ENCODE measurements at regions not wholly inside any gene's neighbourhood (a gene's known extent, or its start where the extent isn't known, plus 50 kb on each side); places are given as distances from the start of the nearest gene placed in this dataset.

DNA sequence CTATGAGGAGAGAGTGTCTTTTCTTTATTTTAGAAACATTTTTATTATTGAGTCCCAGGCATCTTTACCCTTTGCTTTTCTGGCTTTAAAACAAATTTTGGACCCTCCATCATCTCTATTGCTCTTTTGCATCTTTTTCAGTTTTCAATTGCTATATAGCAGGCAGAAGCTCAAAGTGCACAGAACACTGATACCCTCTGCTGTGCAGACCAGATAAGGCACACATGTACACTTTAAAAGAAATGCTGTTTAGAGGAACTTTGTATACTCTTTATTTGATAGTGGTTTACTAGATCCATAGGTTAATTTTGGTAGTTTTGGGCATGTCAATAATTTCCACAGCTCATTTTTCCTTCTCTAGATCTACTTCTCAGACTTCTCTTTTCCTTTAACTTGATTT is 324.2 kb downstream of the SH2D4B start:
- DNase-seq, result no peak

DNA sequence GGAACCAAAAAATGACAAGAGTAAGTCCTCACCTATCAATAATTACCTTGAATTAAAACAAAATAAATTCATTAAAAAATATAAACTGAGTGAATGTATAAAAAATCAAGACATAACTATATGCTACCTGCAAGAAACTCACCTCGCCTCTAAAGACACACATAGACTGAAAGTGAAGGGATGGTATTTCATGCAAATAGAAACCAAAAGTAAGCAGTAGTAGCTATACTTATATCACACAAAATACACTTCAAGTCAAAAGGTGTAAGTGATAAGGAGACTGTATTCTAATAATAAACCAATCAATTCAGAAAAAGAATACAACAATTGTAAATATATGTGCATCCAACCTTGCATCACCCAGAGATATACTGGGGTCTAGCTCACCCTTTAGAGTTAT is 332.6 kb downstream of the SH2D4B start:
- DNase-seq, result no peak

DNA sequence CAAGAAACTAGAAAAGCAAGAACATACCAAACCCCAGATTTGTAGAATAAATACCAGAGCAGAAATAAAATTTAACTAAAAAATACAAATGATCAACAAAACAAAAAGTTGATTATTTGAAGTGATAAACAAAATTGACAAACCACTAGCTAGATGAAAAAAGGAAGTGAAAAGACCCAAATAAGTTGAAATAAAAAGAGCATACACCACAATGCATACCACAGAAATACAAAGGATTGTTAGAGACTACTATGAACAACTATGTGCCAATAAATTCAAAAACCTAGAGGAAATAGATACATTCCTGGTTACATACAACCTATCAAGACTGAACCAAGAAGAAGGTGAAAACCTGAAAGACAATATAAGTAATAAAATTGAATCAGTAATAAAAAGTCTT is 333.4 kb downstream of the SH2D4B start:
- no peak for DNase-seq

DNA sequence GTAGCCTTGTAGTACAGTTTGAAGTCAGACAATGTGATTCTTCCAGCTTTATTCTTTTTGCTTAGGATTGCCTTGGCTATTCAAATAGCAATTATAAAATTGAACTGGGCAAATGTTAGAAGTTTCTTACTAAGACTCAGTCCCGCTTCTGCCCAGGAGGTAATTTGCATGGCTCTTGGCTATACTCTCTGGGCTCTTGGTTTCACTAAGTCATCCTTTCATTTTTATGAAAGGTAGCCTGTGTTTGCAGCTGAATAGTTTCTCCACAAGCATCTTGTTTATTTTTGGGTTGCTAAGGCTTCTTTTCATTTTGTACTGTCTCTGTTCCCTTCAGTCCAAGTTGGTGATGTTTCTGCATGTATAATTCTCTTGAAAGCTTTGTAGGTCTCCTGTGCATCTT is 340.6 kb downstream of the SH2D4B start:
- DNase-seq, result no peak

DNA sequence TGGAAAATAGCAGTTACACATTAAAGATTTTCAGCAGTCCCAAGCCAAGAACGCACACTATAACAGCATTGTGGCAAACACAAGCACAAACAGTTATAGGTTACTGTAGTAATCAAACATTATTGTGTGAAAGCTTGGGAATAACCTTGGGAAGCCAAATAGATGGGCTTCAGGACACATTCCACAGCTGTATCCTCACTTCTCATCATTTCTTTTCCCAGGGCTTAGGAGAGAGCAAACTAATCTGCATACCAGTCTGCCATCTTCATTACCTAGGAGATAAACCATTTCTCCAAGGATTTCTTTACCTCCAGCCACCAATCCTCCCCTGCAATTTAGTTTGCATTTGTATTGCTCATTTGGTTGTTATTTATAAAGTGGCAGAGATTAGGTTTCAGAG is 352.4 kb downstream of the SH2D4B start:
- DNase-seq, result no peak

DNA sequence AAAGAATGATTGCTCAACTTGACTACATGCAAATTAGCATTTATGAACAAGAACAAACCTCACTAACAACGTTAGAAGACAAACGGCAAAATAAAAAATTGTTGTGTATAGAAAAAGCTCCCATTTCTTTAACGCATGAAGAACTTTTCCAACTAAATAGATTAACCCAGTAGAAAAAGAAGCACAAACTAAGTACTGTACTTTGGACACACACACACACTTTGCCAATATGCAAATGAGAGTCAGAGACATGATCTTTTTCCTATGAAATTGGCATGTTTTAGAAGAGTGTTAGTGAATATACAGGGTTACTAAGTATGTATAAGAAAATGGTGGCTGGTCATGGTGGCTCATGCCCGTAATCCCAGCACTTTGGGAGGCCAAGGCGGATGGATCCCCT is 355.6 kb downstream of the SH2D4B start:
- no peak for DNase-seq

DNA sequence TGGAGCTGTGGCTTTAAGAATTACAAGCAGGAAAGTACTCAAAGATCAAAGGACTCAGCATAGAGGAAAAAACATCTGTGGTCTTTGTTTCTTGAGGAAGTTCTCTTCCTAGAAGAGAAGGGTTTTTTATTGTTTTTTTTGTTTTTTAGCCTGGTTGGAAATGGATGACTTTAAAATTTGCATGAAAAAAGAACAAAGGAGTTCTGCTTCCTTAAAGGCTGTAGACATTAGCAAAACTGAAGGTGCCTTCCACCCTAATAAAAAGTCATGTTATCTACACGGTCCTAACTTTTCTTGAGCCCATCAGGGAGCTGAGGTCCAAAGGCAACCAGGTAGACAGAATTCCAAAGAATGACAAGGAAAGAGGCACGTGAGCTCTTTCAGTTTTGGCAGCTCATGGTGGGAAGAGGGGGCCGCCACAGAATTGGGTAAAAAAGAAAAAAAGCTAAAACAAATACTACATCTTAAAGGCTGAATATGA is 356.6 kb downstream of the SH2D4B start:
- no peak for DNase-seq

DNA sequence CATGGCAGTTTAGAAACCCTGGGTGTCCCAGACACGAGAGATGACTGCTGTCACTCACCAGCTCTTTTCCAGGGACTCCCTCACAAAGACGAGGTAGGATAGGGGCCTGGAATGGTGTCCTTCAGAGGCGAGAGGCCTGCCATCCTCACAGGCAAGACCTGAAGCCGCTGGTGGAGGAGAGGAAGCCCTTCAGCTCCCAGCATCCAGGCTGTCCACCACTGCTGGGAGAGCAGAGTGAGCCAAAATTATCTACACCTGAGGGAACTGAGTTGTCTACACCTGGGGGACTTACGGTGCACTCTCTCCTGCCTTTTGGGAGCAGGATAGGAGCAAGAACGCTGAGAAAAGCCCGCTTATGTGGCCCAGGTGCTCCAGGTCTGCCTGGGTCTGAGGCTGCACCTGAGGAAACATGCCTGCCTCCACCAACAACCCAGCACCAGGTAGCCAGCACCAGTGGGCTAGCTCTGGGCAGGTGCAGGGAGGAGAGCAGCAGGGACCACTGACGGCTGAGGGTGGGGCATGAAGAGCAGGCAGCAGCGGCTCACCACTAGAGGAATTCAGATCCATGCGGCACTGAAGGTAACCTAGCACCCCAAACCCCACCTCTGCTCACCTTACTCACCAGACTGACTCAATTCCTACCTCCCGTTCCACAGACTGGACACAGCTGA is 357.2 kb downstream of the SH2D4B start:
- no peak for DNase-seq

DNA sequence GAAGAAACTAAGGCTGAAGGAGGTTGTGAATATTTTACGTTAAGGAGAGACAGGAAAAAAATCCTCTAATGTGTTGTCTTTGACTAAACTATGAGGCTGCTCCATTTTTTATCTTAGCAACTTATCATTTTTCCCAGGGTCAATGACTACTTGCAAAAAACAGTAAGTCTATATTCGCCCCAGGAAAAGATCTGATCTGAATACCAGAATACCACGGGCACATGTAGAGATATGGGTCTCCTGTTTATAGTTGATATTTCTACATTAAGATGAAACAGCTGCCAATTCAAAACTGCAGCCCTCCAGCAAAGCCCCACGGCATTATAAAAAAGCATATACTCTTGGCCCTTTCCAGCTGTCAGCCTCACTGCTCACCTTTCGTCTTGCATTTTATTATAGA is 358.4 kb downstream of the SH2D4B start:
- DNase-seq, result no peak

DNA sequence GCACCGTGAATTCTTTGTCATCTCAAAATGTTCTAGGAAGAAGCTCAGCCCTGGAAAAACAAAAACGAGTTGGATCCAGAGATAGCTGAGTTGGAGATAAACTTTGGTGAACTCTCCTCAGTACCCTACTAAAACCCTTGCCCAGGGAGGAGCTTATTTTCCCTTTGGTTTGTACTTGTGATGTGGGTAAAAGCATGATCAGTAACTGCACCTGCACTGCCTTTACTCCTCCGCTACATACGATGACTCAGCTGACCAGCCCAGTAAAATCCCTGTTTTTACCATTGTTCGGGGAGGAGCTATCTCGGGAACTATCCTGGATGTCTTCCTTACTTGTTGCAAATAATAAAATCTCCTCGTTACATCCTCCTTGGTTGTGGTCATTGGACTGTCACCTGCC is 359.3 kb downstream of the SH2D4B start:
- DNase-seq, result no peak

DNA sequence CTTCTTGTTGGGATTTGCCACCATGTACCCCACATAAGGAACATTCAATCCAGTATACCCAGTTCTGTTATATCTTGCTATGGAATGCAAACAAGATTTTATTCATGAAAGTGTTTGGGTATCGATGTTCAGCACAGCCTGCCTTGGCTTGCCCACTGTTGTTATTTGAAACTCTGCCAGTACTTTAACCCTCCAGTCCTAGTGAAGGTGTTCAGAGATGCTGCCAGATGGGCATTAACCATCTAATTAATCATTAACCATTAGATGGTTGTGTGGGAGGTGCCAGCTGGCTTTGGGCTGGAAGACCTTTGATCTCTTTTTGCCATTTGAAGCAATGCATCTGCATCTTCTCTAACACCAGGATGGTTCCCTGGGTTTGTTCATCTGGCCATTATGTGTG is 363.0 kb downstream of the SH2D4B start:
- no peak for DNase-seq

DNA sequence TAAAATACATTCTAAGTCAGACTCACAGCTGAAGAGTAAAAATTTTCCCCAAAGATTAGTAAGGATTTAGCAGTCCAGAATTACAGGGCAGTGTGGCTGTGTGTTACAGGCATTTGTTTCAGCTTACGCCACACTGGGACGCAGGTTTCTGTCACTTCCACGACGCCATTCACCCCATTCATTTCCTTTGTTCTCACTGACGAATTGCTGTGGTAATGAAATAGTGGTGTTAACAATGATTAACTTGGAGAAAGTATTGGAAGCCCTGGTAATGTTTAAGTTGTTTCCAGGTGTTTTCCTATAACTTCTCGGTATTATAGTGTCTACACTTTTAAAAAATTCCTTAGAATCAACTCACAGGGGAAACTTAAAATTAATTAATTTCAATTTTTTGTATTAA is 370.9 kb downstream of the SH2D4B start:
- DNase-seq, result no peak

DNA sequence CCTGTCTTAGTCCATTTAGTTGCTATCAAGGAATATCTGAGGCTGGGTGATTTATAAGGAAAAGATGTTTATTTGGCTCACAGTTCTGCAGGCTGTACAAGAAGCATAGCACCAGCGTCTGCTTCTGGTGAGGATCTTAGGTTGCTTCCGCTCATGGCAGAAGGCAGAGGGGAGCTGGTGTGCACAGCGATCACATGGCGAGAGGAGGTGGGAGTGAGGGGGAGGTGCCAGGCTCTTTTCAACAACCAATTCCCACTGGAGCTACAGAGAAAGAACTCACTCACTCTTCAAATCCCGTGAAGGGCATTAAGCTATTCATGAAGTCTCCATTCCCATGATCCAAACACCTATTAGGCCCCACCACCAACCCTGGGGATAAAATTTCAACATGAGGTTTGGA is 371.6 kb downstream of the SH2D4B start:
- DNase-seq, result no peak

DNA sequence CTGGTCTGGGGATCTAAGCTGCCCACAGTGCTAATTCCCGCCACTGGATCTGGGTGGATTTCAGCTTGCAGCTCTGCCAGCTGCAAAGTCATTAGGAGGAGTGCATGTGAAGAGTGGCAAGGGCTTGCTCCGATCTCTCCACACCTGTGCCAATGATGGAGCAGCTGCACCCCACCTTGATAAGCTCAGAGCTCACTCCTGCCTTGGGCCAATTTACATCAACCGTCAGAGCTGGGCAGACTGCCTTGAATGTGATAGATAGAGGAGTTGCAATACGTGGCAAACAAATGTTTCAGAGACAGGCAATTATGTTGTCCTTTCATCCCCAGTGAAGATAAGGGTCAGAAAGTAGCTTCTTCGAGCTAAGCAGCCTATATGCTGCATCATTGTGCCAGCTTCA is 379.9 kb downstream of the SH2D4B start:
- DNase-seq, result no peak

DNA sequence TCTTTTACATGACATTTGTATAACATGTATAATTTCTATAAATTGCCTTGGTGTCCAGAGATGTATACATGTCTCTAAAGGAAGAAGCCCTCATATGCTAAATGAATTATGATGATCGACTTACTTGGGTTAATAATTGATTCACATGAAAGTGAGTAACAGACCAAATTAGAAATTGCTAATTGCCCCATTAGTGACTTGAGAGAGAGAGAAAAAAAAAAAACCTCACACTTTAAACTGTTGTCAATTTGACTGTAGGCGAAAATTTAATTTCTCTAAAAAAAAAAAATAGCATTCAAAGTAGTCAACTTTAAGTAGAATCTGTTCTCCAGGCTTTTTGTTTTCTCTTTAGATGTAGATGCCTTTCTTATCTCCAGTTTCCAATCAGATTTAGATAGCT is 383.3 kb downstream of the SH2D4B start:
- no peak for DNase-seq

DNA sequence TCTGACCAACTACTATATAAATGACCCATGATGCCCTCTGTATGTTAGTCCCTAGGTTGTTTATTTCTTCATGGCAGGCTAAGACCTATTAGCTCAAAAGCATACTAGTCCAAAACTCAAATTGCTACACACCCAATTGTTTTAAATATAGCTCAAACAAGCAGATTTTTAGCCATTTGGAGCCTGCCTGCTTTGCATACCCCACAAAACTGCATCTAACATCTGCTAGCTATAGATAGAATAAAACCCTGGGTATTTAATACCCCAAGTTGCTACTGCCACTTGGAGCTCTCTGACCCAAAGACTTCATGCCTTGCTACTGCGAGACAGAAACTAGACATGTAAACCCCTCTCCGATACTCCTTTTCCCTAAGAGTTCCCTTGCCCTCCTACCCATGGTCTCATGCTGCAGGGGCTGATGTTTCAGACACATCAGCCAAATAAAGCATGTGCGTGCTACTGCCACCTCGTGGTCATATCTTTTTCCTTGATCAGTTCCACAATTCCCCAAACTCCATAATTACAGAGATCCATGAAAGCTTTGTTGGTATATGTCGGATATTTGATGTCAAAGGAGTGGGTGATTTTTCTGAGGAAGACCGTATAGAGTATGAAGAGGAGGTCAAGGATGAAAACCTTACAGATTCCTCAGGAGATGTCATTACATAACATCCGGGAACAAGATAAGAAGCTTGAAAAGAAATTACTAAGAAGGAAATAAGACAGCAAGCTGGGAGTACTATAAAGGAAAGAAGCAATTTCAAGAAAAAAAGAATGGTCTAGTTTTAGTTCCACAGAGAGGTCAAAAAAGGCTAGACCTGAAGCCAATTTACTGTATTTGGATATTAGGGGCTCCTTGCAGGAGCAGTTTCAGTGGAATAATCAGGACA is 386.6 kb downstream of the SH2D4B start:
- DNase-seq, result no peak

DNA sequence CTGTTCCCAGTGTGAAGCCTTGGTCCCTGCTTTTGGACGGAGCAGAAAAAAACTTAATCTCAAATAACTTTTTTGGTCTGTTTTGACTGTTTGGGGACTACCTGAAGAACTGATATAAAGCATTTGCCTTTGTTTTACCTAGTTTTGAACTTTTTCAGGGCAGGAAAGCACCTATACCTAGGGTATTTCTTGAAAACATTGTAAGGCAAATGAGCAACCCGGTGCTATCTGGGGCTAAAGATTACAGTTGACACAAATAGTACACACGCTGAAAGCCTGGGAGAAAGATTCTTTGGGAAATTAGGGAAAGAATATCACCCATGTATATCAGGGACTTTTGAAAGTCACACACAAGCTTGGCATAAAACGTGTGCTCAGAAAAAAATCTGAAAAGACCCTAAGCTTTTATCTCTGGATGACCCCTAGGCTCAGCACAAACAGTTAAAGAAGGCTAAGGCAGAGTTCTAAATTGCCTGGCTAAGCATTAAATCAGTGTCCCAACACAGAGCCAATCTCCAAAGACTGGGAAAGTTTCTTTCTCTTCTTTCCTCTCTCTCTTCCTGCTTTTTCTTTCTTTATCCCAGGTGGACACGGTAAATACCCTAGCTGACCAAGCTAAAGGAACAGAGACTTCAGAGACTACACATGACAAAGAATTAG is 389.8 kb downstream of the SH2D4B start:
- no peak for DNase-seq

DNA sequence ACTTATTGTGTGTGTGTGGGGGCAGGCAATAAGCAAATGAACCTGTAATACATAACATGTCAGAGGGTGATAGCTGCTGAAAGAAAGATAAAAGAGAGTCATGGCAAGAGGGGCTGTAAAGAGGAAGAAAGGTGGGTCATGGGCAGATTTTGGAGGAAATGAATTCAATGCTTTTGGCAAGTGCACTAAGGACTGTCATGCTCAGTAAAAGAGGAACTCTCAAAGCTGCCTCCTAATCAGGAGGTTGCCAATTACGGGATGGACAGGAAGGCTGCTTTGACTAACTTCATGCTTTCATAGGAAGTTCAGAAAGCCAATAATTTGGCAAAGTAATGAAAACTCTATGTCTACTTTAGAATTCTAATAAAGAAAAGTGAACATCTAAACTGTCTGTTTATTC is 401.2 kb downstream of the SH2D4B start:
- DNase-seq, result no peak

DNA sequence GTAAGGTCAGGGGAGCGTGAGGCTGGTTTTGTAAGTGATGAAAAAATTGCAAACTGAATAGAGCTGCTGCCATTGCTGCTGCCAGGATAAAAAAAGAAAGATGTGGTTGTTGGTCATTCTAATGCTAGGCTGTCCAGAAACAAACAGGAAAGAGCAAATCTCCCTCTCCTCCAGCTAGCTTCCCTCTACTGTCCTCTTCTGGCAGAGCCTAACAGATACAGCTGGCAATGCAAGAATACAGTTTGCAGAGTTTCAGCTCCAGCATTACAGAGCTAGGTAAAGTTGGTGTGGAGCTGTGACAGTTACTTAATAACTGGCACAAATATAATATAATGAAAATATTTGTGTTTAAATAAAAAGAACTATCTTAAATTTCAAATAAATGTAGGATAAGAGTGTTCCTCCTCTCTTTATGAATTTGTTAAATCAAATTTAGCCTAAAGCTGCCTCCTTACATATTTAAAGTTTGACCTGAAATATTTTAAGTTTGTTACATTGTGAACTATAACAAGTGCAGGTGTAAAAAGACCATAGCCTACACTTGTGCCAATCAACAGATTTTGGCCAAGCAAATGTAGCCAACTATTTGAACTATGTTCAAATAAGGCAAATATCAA is 407.7 kb downstream of the SH2D4B start:
- no peak for DNase-seq

DNA sequence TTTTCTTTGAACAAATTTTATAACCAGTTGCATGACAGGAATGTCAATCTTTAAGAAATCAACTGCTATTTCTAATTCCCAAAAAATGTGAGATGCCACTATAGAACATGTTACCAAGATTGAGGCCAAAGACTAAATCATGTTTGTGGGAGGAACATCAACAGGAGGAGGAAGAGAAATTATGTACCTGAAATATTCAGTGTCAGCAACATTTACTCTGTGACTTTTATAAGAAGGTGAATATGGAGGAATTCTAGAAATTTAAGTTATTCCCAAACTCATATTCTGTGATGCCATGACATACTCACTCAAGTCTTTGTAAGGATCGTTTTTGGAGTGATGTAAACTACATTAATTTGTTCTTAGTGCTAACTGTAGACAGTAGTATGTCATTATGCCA is 408.4 kb downstream of the SH2D4B start:
- DNase-seq, result no peak

DNA sequence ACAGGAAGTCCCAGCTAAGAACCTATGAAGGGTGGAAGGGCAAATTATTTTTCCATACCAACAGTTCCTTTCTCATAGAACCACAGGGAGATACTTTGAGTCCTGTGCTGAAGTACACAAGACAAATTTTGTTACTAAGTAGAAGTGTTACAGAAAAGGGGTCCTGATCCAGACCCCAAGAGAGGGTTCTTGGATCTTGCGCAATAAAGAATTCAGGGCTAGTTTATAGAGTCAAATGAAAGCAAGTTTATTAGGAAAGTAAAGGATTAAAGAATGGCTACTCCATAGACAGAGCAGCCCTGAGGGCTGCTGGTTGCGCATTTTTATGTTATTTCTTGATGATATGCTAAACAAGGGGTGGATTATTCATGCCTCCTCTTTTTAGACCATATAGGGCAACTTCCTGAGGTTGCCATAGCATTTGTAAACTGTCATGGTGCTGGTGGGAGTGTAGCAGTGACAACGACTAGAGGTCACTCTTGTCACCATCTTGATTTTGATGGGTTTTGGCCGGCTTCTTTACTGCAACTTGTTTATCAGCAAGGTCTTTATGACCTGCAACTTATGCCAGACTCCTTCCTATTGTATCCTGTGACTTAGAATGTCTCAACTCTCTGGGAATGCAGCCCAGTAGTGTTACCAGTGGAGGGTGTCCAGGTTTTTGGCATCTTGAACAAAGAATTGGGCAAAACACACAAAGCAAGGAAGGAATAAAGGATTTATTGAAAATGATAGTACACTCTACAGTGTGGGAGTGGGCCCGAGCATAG is 409.4 kb downstream of the SH2D4B start:
- DNase-seq, result no peak

DNA sequence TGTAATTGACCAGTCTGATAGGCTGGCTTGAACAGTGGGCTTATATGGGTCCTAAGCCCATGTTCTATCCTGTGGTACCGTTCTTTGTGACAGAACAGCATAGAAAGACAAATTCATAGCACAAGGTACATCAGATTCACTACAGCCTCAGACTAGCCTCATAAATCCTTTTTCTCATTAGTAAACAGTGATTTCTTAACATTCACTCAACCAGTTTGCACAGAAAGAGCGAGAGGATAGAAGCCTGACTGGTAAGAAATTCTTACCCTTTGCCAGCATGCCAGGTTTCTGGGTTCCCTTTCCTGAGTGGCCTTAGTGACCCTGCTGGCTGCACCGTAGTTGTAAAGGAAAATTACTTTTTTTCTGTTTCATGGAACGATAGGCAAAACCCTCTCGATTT is 412.1 kb downstream of the SH2D4B start:
- no peak for DNase-seq

DNA sequence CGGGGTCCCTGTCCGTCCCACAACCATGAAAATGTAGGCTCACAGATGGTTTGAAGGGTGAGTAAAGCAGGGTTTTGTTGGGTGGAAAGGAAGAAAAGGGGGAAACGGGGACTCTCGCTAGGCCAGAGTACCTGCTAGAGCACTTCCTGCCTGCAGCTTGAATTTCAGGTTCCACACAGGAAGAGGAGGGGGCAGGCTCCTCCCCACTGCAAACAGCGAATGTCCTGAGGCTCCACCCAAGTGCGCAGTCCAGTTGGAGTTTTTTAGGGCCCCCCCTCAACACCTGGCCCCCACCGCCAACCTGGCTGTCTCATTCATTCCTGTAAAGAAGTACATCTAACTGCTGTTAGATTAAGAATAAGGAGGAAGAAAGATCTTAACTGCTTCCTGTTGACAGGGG is 414.7 kb downstream of the SH2D4B start:
- no peak for DNase-seq

All from NCI-H1436 treated with DMSO at 0.1 percent for 48 hours (cell line).